ENCODE measurements at regions not wholly inside any gene's neighbourhood (a gene's known extent, or its start where the extent isn't known, plus 50 kb on each side); places are given as distances from the start of the nearest gene placed in this dataset.

DNA sequence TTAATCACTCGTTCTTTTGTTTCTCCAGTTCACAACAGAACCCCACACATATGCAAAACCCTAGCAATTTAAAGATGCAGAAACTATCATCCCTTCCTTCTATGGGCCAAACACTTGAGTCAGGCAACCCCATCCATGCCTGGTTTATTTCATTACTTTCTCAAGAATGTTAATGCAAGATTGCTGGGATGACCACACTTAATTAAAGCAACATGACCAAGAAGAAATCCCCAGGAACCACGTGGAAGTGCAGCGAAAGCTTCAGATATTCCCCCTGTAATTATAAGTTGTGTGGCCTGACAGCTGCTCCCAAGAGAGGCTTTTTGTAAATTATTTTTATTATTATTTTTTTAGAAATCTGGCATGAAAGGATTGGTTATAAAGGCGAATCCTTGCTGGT is 246.2 kb upstream of the ID2 start:
- Histone ChIP-seq H3K36me3 (no peaks in the 10 kb centered on the region), H3K27me3 (no peaks in the 10 kb centered on the region), H3K4me3 (no peak overlapping the region), H3K27ac (no peak overlapping the region), H3K9me3 (no peaks in the 10 kb centered on the region), H3K4me1 (peaks cover 4 to 23% (median 19%) of the 10 kb centered on the region in 4 donors)
- TF ChIP-seq POLR2A (IDR thresholded peaks at IDR 0.05) (no peak), POLR2AphosphoS5 (IDR thresholded peaks at IDR 0.05) (no peak), EP300 (IDR thresholded peaks at IDR 0.05) (no peak)
- TF ChIP-seq, protein P1, sequence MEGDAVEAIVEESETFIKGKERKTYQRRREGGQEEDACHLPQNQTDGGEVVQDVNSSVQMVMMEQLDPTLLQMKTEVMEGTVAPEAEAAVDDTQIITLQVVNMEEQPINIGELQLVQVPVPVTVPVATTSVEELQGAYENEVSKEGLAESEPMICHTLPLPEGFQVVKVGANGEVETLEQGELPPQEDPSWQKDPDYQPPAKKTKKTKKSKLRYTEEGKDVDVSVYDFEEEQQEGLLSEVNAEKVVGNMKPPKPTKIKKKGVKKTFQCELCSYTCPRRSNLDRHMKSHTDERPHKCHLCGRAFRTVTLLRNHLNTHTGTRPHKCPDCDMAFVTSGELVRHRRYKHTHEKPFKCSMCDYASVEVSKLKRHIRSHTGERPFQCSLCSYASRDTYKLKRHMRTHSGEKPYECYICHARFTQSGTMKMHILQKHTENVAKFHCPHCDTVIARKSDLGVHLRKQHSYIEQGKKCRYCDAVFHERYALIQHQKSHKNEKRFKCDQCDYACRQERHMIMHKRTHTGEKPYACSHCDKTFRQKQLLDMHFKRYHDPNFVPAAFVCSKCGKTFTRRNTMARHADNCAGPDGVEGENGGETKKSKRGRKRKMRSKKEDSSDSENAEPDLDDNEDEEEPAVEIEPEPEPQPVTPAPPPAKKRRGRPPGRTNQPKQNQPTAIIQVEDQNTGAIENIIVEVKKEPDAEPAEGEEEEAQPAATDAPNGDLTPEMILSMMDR (IDR thresholded peaks at IDR 0.05), result no peak
- intact Hi-C loops (cut with DNase I; ENCODE audit: low total_unique reads), result no loop called here
- 83 to 91% (median 89%) methylated on average over 4 of the region's 4 CpGs for WGBS, 5 donors
- no peak for DNase-seq

DNA sequence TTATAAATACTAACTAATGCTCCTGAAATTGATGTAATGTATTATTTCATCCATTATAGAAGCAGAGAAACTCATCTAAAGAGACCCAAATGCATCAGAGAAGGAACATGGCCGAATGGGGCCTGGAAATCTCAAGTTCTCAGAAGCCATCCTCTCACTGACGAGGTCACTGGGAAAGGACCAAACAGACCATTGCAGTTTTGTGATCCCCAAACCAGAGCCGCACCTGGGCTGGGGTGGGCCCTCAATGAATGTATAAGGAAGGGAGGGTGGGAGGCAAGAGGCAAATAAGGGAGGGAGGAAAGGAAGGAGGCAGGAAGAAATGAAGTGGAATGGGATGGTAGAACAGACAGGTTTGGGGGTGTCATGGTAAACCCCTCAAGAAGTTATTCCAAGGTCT is 245.3 kb upstream of the ID2 start:
- 95 to 98% (median 97%) methylated on average over 3 of the region's 3 CpGs for WGBS, 5 donors
- DNase-seq, result no peak
- Histone ChIP-seq H3K27ac (no peak overlapping the region), H3K4me3 (no peak overlapping the region), H3K9me3 (no peaks in the 10 kb centered on the region), H3K36me3 (no peaks in the 10 kb centered on the region), H3K27me3 (no peaks in the 10 kb centered on the region), H3K4me1 (peaks cover 4 to 23% (median 19%) of the 10 kb centered on the region in 4 donors)
- TF ChIP-seq POLR2A (IDR thresholded peaks at IDR 0.05) (no peak), POLR2AphosphoS5 (IDR thresholded peaks at IDR 0.05) (no peak), EP300 (IDR thresholded peaks at IDR 0.05) (no peak)
- TF ChIP-seq, protein P1 (IDR thresholded peaks at IDR 0.05), result no peak
- intact Hi-C loops (cut with DNase I; ENCODE audit: low total_unique reads), result no loop called here

DNA sequence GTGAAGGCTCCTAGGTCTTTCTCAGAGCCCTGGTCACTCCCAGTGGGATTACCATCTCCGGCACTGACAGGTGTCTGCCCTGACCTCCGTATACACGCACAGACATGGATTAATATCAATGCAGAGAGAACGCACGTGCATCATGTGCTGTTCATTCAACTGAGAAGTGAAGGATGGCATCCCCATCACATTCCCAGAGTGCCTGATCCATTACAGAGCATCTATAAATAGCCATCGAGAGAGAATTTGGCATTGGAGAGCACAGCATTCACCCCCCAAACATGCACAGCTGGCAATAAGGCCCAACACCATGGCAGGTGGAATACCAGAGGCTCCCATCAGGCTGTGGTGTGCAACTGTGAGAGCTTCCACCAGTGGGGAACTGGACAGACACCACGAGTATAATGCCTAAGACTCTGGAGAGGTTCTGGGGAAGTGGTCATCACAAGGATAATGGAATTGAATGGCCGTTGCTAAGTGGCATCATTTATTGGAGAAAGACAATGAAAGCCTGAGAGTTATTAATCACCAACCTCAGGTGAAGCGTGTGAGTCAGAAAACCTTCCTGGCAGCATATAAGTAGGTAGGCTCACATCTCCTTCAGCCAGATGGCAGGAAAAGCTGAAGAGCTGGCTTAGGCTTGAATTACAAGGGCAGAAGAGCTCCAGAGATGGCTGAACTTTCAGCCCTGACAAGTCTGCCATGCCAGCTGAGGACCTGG is 244.5 kb upstream of the ID2 start:
- no peak for DNase-seq
- no peak overlapping the region for H3K4me3 ChIP-seq
- H3K4me1 ChIP-seq, result peaks cover 4 to 23% (median 19%) of the 10 kb centered on the region in 4 donors
- no peaks in the 10 kb centered on the region for H3K9me3 ChIP-seq
- no peak overlapping the region for H3K27ac ChIP-seq
- H3K27me3 ChIP-seq, result no peaks in the 10 kb centered on the region
- TF ChIP-seq, protein P1 (IDR thresholded peaks at IDR 0.05), result no peak
- TF ChIP-seq POLR2AphosphoS5 (IDR thresholded peaks at IDR 0.05), result no peak
- 82 to 94% (median 93%) methylated on average over 9 of the region's 9 CpGs for WGBS, 5 donors
- intact Hi-C loops (cut with DNase I; ENCODE audit: low total_unique reads), result no loop called here
- no peaks in the 10 kb centered on the region for H3K36me3 ChIP-seq

DNA sequence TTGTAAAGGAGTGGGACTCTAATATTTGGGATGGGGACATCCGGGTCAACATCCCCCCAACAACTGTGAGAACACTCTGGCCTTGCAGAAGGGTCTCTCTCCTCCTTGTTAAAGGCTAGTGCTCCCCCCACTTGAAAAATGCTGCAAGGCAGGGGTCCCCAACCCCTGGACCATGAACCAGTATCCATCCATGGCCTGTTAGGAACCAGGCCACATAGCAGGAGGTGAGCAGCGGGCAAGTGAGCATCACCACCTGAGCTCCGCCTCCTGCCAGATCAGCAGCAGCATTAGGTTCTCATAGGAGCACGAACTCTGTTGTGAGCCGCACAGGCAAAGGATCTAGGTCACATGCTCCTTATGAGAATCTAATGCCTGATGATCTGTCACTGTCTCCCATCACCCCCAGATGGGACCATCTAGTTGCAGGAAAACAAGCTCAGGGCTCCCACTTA is 243.9 kb upstream of the ID2 start:
- 82 to 100% (median 98%) methylated on average over 3 to 5 of the region's 5 CpGs for WGBS, 5 donors
- Histone ChIP-seq H3K9me3 (no peaks in the 10 kb centered on the region), H3K27ac (no peak overlapping the region), H3K4me3 (no peak overlapping the region), H3K36me3 (no peaks in the 10 kb centered on the region), H3K27me3 (no peaks in the 10 kb centered on the region), H3K4me1 (peaks cover 4 to 23% (median 19%) of the 10 kb centered on the region in 4 donors)
- TF ChIP-seq POLR2AphosphoS5 (IDR thresholded peaks at IDR 0.05) (no peak), EP300 (IDR thresholded peaks at IDR 0.05) (no peak), POLR2A (IDR thresholded peaks at IDR 0.05) (no peak)
- TF ChIP-seq, protein P1 (IDR thresholded peaks at IDR 0.05), result no peak
- DNase-seq, result no peak
- intact Hi-C loops (cut with DNase I; ENCODE audit: low total_unique reads), result no loop called here
